HCT116 (cell line): ENCODE measurements at regions not wholly inside any gene's neighbourhood (a gene's known extent, or its start where the extent isn't known, plus 50 kb on each side); places are given as distances from the start of the nearest gene placed in this dataset.

ENCODE experiments used
- ATAC-seq: fragments of 200-7000 bp; cut with Tn5 transposase; 2 replicates; pipeline ENCODE4 v1.9.1; 2020; ENCODE audit warnings: mild to moderate bottlenecking, moderate library complexity
- BruUV-seq: library from RNA; stranded (reverse); fragments of 400-500 nt; replicated peaks from 2 replicates; lab custom pipeline; 2021; lab: Mats Ljungman, UMichigan
- CTCF ChIA-PET: fragments of 300-600 bp; sonication (Branson Sonifier 250); formaldehyde crosslinking; loops from one replicate; lab custom pipeline; 2021; ENCODE audit warnings: antibody characterized with exemption; lab: Charles Lee
- POLR2A ChIA-PET: fragments of 300-600, 350-600 bp; sonication (Branson Sonifier 250); formaldehyde crosslinking; loops from one replicate; lab custom pipeline; 2021; ENCODE audit warnings: antibody characterized with exemption; lab: Charles Lee
- RAD21 ChIA-PET, 2 experiments: fragments of 300-600 bp; sonication (Branson Sonifier 250); formaldehyde crosslinking; loops; one replicate each; lab custom pipeline; 2023; ENCODE audit warnings: low total read pairs in 2 of 2; ENCODE audit not compliant: uncharacterized antibody in 2 of 2, unreplicated experiment in 2 of 2, low non-redundant PET in 1 of 2; lab: Charles Lee
- DNase-seq: peaks from one replicate; pipeline ENCODE4 v3.0.0-alpha.2; 2010; ENCODE audit warnings: low read depth, low spot score
- H2AFZ ChIP-seq: fragments of 200-600 bp; shearing (Covaris generic), sonication (generic); 2 replicates; pipeline ENCODE4 v1.6.1; 2017; ENCODE audit warnings: low read depth, mixed run types, mixed read lengths, antibody characterized with exemption, low read length; ENCODE audit not compliant: poor library complexity, severe bottlenecking
- H3K27ac ChIP-seq: 2 replicates; pipeline ENCODE4 v1.5.1; 2012; ENCODE audit warnings: low read depth, low read length
- H3K27me3 ChIP-seq: fragments of 200-600 bp; sonication (generic); 2 replicates; pipeline ENCODE4 v1.6.1; 2016; ENCODE audit warnings: mixed run types, low read length, mixed read lengths; ENCODE audit not compliant: insufficient read depth
- H3K36me3 ChIP-seq, 2 experiments: fragments of 200-500 bp in 1 of 2; fragments of 200-600 bp in 1 of 2; sonication (Bioruptor generic) in 1 of 2; sonication (generic) in 1 of 2; 2 replicates each; pipeline versions ENCODE4 v1.5.1 to v1.6.1; 2014 to 2016; ENCODE audit warnings: low read length in 2 of 2, inconsistent platforms in 1 of 2, mixed read lengths in 1 of 2, mixed run types in 1 of 2; ENCODE audit not compliant: insufficient read depth in 2 of 2, control insufficient read depth in 1 of 2
- H3K4me1 ChIP-seq, 2 experiments: fragments of 200-600 bp in 1 of 2; sonication (generic) in 1 of 2; 2 replicates each; pipeline versions ENCODE4 v1.5.1 to v1.6.1; 2012 to 2017; ENCODE audit warnings: low read length in 2 of 2, inconsistent platforms in 1 of 2, mild to moderate bottlenecking in 1 of 2, mixed read lengths in 1 of 2, mixed run types in 1 of 2, moderate library complexity in 1 of 2; ENCODE audit not compliant: insufficient read depth in 2 of 2, control insufficient read depth in 1 of 2
- H3K4me2 ChIP-seq: fragments of 200-600 bp; sonication (generic); 2 replicates; pipeline ENCODE4 v1.6.1; 2017; ENCODE audit warnings: mixed run types, low read length, mixed read lengths
- H3K4me3 ChIP-seq, 2 experiments: fragments of 200-600 bp in 1 of 2; sonication (generic) in 1 of 2; replicated peaks in 1 of 2; 2 replicates each; pipeline ENCODE4 v1.5.1; 2011 to 2016; ENCODE audit warnings: low read length in 2 of 2, control low read depth in 1 of 2, low read depth in 1 of 2, mild to moderate bottlenecking in 1 of 2, mixed read lengths in 1 of 2, mixed run types in 1 of 2
- H3K79me2 ChIP-seq: fragments of 200-600 bp; sonication (generic); 2 replicates; pipeline ENCODE4 v1.6.1; 2017; ENCODE audit warnings: mild to moderate bottlenecking, mixed run types, low read length, moderate library complexity, mixed read lengths; ENCODE audit not compliant: insufficient read depth
- H3K9ac ChIP-seq: fragments of 200-600 bp; sonication (generic); 2 replicates; pipeline ENCODE4 v1.6.1; 2016; ENCODE audit warnings: low read length, mixed read lengths
- H3K9me2 ChIP-seq: fragments of 200-600 bp; sonication (generic), shearing (Covaris generic); 2 replicates; pipeline ENCODE4 v1.6.1; 2017; ENCODE audit warnings: mixed run types, mild to moderate bottlenecking, moderate library complexity; ENCODE audit not compliant: insufficient read depth
- H3K9me3 ChIP-seq, 2 experiments: fragments of 200-500 bp in 1 of 2; fragments of 200-600 bp in 1 of 2; sonication (Bioruptor generic) in 1 of 2; sonication (generic) in 1 of 2; 2 replicates each; pipeline ENCODE4 v1.6.1; 2014 to 2017; ENCODE audit warnings: low read length in 2 of 2, mixed read lengths in 2 of 2, inconsistent platforms in 1 of 2, low read depth in 1 of 2, mild to moderate bottlenecking in 1 of 2, mixed run types in 1 of 2, moderate library complexity in 1 of 2; ENCODE audit not compliant: control insufficient read depth in 1 of 2, insufficient read depth in 1 of 2
- H4K20me1 ChIP-seq: fragments of 200-600 bp; sonication (generic), shearing (Covaris generic); 2 replicates; pipeline ENCODE4 v1.6.1; 2017; ENCODE audit warnings: mixed run types, mild to moderate bottlenecking, moderate library complexity; ENCODE audit not compliant: insufficient read depth
- CEBPB ChIP-seq: IDR thresholded peaks from 2 replicates; pipeline ENCODE4 v1.6.1; 2012; ENCODE audit warnings: low read depth
- ELF1 ChIP-seq: IDR thresholded peaks from 2 replicates; pipeline ENCODE4 v1.6.1; 2012; ENCODE audit warnings: low read depth, borderline replicate concordance
- EZH2 ChIP-seq: fragments of 200-600 bp; sonication (generic); IDR thresholded peaks from 2 replicates; pipeline ENCODE4 v1.6.1; 2017; ENCODE audit warnings: antibody characterized with exemption, mixed run types
- FOSL1 ChIP-seq: IDR thresholded peaks from 2 replicates; pipeline ENCODE4 v1.6.1; 2012; ENCODE audit warnings: low read depth
- JUND ChIP-seq: IDR thresholded peaks from 2 replicates; pipeline ENCODE4 v1.6.1; 2012
- POLR2A ChIP-seq: IDR thresholded peaks from 2 replicates; pipeline ENCODE4 v1.7.0; 2011; ENCODE audit warnings: borderline replicate concordance; ENCODE audit not compliant: insufficient read depth, insufficient read length; ENCODE audit errors: extremely low read depth
- POLR2AphosphoS5 ChIP-seq: IDR thresholded peaks from 2 replicates; pipeline ENCODE4 v1.6.1; 2011; ENCODE audit warnings: mild to moderate bottlenecking, low read depth, low read length, moderate library complexity
- RAD21 ChIP-seq: IDR thresholded peaks from 2 replicates; pipeline ENCODE4 v1.6.1; 2012; ENCODE audit warnings: low read depth, mild to moderate bottlenecking
- SP1 ChIP-seq: IDR thresholded peaks from 2 replicates; pipeline ENCODE4 v1.6.1; 2012; ENCODE audit warnings: low read depth
- TCF7L2 ChIP-seq: IDR thresholded peaks from 2 replicates; pipeline ENCODE4 v1.7.0; 2011; ENCODE audit warnings: borderline replicate concordance, inconsistent platforms; ENCODE audit not compliant: insufficient read depth, insufficient read length; ENCODE audit errors: extremely low read depth
- YY1 ChIP-seq: IDR thresholded peaks from 2 replicates; pipeline ENCODE4 v1.6.1; 2011; ENCODE audit warnings: low read length, low read depth, moderate library complexity, mild to moderate bottlenecking; ENCODE audit not compliant: insufficient replicate concordance; ENCODE audit errors: extremely low read depth
- intact Hi-C: fragments of 100-400 bp; cut with micrococcal nuclease; formaldehyde crosslinking; loops from 2 replicates; pipeline ENCODE4 v1.10.0; 2022
- TF ChIP-seq, protein P1 (sequence below): IDR thresholded peaks from 2 replicates; pipeline ENCODE4 v1.6.1; 2011; ENCODE audit warnings: mild to moderate bottlenecking, low read length, moderate library complexity; ENCODE audit not compliant: insufficient replicate concordance; ENCODE audit errors: extremely low read depth
- TF ChIP-seq, protein P2 (sequence below): IDR thresholded peaks from 2 replicates; pipeline ENCODE4 v1.6.1; 2012
- TF ChIP-seq, protein P3 (sequence below), 3 experiments: fragments of 200-600 bp in 1 of 3; sonication (generic) in 1 of 3; IDR thresholded peaks in 2 of 3; conservative IDR thresholded peaks in 1 of 3; 2 replicates each; pipeline ENCODE4 v1.5.1; 2012 to 2017; ENCODE audit warnings: low read depth in 2 of 3, low read length in 2 of 3, antibody characterized with exemption in 1 of 3, borderline replicate concordance in 1 of 3, control low read depth in 1 of 3, mild to moderate bottlenecking in 1 of 3, mixed read lengths in 1 of 3, mixed run types in 1 of 3, moderate library complexity in 1 of 3; ENCODE audit not compliant: insufficient read depth in 1 of 3

DNA sequence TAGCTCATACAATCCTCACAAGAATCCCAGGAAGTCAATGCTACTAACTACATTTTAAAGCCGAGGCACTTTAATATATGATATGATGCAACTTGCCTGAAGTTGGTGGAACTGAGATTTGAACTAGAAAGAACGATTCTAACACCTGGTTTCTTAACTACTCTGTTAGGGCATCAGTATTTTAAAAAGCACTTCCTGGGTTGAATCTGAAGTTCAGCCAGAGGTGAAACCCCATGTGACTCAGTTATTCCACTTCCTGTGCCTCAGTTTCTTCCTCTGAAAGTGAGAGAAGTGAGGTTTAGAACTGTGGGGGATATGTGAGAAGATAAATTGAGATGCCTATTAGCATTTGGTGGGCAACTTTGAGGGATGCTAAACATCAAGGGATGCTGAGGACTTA is 129.4 kb upstream of the ANKFN1 start:
- H2AFZ ChIP-seq: no peak overlapping the region
- no peaks in the 10 kb centered on the region for H3K9me2 ChIP-seq
- RAD21 ChIA-PET: no interaction called here
- no peak overlapping the region for H3K4me2 ChIP-seq
- no peaks in the 10 kb centered on the region for H3K9me3 ChIP-seq
- no peak for DNase-seq
- ATAC-seq: no peak
- no TSS peak for BruUV-seq
- CTCF ChIA-PET: no interaction called here
- POLR2A ChIA-PET: no interaction called here
- H3K9ac ChIP-seq: no peak overlapping the region
- intact Hi-C loops: no loop called here
- no peaks in the 10 kb centered on the region for H4K20me1 ChIP-seq
- no peaks in the 10 kb centered on the region for H3K4me1 ChIP-seq
- no peaks in the 10 kb centered on the region for H3K36me3 ChIP-seq
- TF ChIP-seq EZH2: no peak
- no peak for TF ChIP-seq TCF7L2
- TF ChIP-seq POLR2A: no peak
- TF ChIP-seq CEBPB: no peak
- TF ChIP-seq JUND: no peak
- TF ChIP-seq RAD21: no peak
- TF ChIP-seq, protein P1, sequence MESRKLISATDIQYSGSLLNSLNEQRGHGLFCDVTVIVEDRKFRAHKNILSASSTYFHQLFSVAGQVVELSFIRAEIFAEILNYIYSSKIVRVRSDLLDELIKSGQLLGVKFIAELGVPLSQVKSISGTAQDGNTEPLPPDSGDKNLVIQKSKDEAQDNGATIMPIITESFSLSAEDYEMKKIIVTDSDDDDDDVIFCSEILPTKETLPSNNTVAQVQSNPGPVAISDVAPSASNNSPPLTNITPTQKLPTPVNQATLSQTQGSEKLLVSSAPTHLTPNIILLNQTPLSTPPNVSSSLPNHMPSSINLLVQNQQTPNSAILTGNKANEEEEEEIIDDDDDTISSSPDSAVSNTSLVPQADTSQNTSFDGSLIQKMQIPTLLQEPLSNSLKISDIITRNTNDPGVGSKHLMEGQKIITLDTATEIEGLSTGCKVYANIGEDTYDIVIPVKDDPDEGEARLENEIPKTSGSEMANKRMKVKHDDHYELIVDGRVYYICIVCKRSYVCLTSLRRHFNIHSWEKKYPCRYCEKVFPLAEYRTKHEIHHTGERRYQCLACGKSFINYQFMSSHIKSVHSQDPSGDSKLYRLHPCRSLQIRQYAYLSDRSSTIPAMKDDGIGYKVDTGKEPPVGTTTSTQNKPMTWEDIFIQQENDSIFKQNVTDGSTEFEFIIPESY: no peak
- TF ChIP-seq POLR2AphosphoS5: no peak
- TF ChIP-seq ELF1: no peak
- no peak overlapping the region for H3K4me3 ChIP-seq
- H3K79me2 ChIP-seq: no peaks in the 10 kb centered on the region
- no peak overlapping the region for H3K27ac ChIP-seq
- H3K27me3 ChIP-seq: peaks cover 31% of the 10 kb centered on the region

DNA sequence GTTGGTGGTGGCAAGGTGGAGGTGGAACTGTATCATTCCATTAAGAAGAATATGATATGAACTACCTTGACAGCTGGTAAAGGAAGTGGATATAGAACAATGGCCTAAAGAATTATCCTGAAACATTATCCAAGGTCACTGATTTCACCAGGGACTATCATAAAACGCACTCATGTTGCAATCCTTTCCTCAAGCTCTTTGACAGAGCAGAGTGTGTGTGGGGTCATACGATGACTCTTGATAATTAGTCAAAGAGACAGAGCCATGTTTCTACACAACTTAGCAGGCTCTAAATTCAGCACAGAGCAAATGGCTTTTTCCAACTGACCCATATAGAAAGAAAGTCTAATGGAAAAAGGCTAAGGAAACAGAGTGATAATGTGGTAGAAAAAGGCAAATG is 126.4 kb upstream of the ANKFN1 start:
- DNase-seq: no peak
- H3K4me3 ChIP-seq: no peak overlapping the region
- ATAC-seq: no peak
- H3K27me3 ChIP-seq: peaks cover 14% of the 10 kb centered on the region
- POLR2A ChIA-PET: no interaction called here
- no peaks in the 10 kb centered on the region for H3K4me1 ChIP-seq
- CTCF ChIA-PET: no interaction called here
- no peaks in the 10 kb centered on the region for H3K36me3 ChIP-seq
- no peaks in the 10 kb centered on the region for H4K20me1 ChIP-seq
- H3K9me3 ChIP-seq: no peaks in the 10 kb centered on the region
- BruUV-seq: no TSS peak
- H3K9ac ChIP-seq: no peak overlapping the region
- H3K4me2 ChIP-seq: no peak overlapping the region
- H3K79me2 ChIP-seq: no peaks in the 10 kb centered on the region
- no peaks in the 10 kb centered on the region for H3K9me2 ChIP-seq
- no peak overlapping the region for H3K27ac ChIP-seq
- RAD21 ChIA-PET: interaction anchor here in 1 of 2 experiments (0.6 kb wide), 1 partner anchor 490 kb away, joined by 3 read pairs; no protein-coding TSS in a partner anchor
- intact Hi-C loops: no loop called here
- no peak overlapping the region for H2AFZ ChIP-seq
- TF ChIP-seq, protein P2, sequence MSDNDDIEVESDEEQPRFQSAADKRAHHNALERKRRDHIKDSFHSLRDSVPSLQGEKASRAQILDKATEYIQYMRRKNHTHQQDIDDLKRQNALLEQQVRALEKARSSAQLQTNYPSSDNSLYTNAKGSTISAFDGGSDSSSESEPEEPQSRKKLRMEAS: no peak
- no peak for TF ChIP-seq ELF1
- TF ChIP-seq, protein P1: no peak
- TF ChIP-seq, protein P3, sequence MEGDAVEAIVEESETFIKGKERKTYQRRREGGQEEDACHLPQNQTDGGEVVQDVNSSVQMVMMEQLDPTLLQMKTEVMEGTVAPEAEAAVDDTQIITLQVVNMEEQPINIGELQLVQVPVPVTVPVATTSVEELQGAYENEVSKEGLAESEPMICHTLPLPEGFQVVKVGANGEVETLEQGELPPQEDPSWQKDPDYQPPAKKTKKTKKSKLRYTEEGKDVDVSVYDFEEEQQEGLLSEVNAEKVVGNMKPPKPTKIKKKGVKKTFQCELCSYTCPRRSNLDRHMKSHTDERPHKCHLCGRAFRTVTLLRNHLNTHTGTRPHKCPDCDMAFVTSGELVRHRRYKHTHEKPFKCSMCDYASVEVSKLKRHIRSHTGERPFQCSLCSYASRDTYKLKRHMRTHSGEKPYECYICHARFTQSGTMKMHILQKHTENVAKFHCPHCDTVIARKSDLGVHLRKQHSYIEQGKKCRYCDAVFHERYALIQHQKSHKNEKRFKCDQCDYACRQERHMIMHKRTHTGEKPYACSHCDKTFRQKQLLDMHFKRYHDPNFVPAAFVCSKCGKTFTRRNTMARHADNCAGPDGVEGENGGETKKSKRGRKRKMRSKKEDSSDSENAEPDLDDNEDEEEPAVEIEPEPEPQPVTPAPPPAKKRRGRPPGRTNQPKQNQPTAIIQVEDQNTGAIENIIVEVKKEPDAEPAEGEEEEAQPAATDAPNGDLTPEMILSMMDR (IDR thresholded peaks at IDR 0.05 in 2 of 3, conservative IDR thresholded peaks at IDR 0.05 in 1 of 3; ENCODE audit: borderline replicate concordance in 1 of 3, insufficient read depth in 1 of 3, low read depth in 2 of 3, low read length in 2 of 3): no peak
- no peak for TF ChIP-seq POLR2AphosphoS5
- no peak for TF ChIP-seq YY1
- no peak for TF ChIP-seq SP1
- no peak for TF ChIP-seq CEBPB
- TF ChIP-seq POLR2A: no peak
- no peak for TF ChIP-seq FOSL1
- TF ChIP-seq RAD21: no peak
